WTC11 (cell line): ENCODE measurements at regions not wholly inside any gene's neighbourhood (a gene's known extent, or its start where the extent isn't known, plus 50 kb on each side); places are given as distances from the start of the nearest gene placed in this dataset.

Experiments used
- FOXJ3 ChIP-seq: sonication (generic); formaldehyde crosslinking; IDR thresholded peaks from 2 replicates; pipeline ENCODE4 v1.9.0; 2021; ENCODE audit warnings: missing genetic modification reagents, mild to moderate bottlenecking, borderline replicate concordance
- ZNF263 ChIP-seq: sonication (generic); formaldehyde crosslinking; IDR thresholded peaks from 2 replicates; pipeline ENCODE4 v1.8.1; 2022; ENCODE audit warnings: low read depth, mild to moderate bottlenecking, moderate library complexity, missing genetic modification reagents
- TF ChIP-seq, protein P1 (sequence below): fragments of 250-450 bp; sonication (Bioruptor Pico); IDR thresholded peaks from 2 replicates; pipeline ENCODE4 v1.8.0; 2021; ENCODE audit warnings: mild to moderate bottlenecking
- TF ChIP-seq, protein P2 (sequence below): fragments of 200-600 bp; IDR thresholded peaks from 2 replicates; pipeline ENCODE4 v1.8.0; 2022; ENCODE audit warnings: antibody characterized with exemption

DNA sequence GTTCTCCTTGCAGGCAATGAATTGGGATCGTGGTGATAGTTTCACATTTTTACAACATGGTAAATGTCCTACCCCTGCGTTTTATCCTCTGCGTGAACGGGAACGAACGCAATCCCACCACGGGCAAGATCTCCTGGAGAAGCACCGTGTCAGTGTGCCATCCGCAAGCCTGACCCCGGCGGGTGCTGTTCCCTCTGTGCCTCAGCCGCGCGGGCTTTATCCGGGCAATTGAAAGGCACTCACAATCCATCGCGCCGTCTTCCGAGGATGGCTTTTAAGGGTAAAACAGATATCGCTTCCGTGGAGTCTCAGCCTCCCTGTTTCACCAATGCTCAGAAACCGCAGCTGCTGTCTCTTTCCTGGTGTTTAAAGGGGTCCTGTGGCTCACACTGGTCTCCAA, 1387.5 kb downstream of the BRD1 start:
- TF ChIP-seq ZNF263 (CRISPR knock-in tag): no peak
- TF ChIP-seq, protein P1, sequence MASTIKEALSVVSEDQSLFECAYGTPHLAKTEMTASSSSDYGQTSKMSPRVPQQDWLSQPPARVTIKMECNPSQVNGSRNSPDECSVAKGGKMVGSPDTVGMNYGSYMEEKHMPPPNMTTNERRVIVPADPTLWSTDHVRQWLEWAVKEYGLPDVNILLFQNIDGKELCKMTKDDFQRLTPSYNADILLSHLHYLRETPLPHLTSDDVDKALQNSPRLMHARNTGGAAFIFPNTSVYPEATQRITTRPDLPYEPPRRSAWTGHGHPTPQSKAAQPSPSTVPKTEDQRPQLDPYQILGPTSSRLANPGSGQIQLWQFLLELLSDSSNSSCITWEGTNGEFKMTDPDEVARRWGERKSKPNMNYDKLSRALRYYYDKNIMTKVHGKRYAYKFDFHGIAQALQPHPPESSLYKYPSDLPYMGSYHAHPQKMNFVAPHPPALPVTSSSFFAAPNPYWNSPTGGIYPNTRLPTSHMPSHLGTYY (CRISPR knock-in tag): no peak
- TF ChIP-seq, protein P2, sequence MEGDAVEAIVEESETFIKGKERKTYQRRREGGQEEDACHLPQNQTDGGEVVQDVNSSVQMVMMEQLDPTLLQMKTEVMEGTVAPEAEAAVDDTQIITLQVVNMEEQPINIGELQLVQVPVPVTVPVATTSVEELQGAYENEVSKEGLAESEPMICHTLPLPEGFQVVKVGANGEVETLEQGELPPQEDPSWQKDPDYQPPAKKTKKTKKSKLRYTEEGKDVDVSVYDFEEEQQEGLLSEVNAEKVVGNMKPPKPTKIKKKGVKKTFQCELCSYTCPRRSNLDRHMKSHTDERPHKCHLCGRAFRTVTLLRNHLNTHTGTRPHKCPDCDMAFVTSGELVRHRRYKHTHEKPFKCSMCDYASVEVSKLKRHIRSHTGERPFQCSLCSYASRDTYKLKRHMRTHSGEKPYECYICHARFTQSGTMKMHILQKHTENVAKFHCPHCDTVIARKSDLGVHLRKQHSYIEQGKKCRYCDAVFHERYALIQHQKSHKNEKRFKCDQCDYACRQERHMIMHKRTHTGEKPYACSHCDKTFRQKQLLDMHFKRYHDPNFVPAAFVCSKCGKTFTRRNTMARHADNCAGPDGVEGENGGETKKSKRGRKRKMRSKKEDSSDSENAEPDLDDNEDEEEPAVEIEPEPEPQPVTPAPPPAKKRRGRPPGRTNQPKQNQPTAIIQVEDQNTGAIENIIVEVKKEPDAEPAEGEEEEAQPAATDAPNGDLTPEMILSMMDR: no peak
- TF ChIP-seq FOXJ3 (CRISPR knock-in tag): no peak
